MM.1S (cell line): ENCODE measurements at regions not wholly inside any gene's neighbourhood (a gene's known extent, or its start where the extent isn't known, plus 50 kb on each side); places are given as distances from the start of the nearest gene placed in this dataset.
A peak's percentile ranks its signal among the peaks of the same experiment; 100 is the strongest.
"Not testable (repeated sequence)": the region's sequence is repeated elsewhere in the genome, so short reads cannot be mapped to it uniquely, and the experiment has no call there.

Experiments
- DNase-seq: peaks from one replicate; pipeline ENCODE4 v3.0.0-alpha.2; 2015
- H2AFZ ChIP-seq: fragments of 300-600 bp; sonication (generic); 2 replicates; pipeline ENCODE4 v1.6.0; 2016; ENCODE audit warnings: antibody characterized with exemption, low read length
- H3F3A ChIP-seq: fragments of 300-600 bp; sonication (generic); 2 replicates; pipeline ENCODE4 v1.6.1; 2016; ENCODE audit warnings: mild to moderate bottlenecking, antibody characterized with exemption, low read length, moderate library complexity, mixed read lengths; ENCODE audit not compliant: insufficient read depth
- H3K27ac ChIP-seq: fragments of 300-600 bp; sonication (generic); 2 replicates; pipeline ENCODE4 v1.5.1; 2016; ENCODE audit warnings: mild to moderate bottlenecking, low read length
- H3K27me3 ChIP-seq: fragments of 300-600 bp; sonication (generic); replicated peaks from 2 replicates; pipeline ENCODE4 v1.6.0; 2016; ENCODE audit warnings: low read length; ENCODE audit not compliant: insufficient read depth
- H3K36me3 ChIP-seq: fragments of 300-600 bp; sonication (generic); replicated peaks from 2 replicates; pipeline ENCODE4 v1.6.1; 2016; ENCODE audit warnings: mild to moderate bottlenecking, low read length, mixed read lengths; ENCODE audit not compliant: insufficient read depth
- H3K4me1 ChIP-seq: fragments of 300-600 bp; sonication (generic); 2 replicates; pipeline ENCODE4 v1.6.1; 2016; ENCODE audit warnings: low read length, mixed read lengths
- H3K4me2 ChIP-seq: fragments of 300-600 bp; sonication (generic); 2 replicates; pipeline ENCODE4 v1.6.0; 2016; ENCODE audit warnings: low read depth, low read length
- H3K4me3 ChIP-seq: fragments of 300-600 bp; sonication (generic); 2 replicates; pipeline ENCODE4 v1.5.1; 2016; ENCODE audit warnings: low read length, mixed read lengths
- H3K79me2 ChIP-seq: fragments of 300-600 bp; sonication (generic); 2 replicates; pipeline ENCODE4 v1.6.1; 2016; ENCODE audit warnings: mixed run types, low read length, mixed read lengths
- H3K9ac ChIP-seq: fragments of 300-600 bp; sonication (generic); 2 replicates; pipeline ENCODE4 v1.6.1; 2016; ENCODE audit warnings: low read length, mixed read lengths
- H3K9me2 ChIP-seq: fragments of 300-600 bp; sonication (generic); replicated peaks from 2 replicates; pipeline ENCODE4 v1.6.1; 2016; ENCODE audit warnings: mild to moderate bottlenecking, low read length, mixed read lengths; ENCODE audit not compliant: insufficient read depth
- H3K9me3 ChIP-seq: fragments of 300-600 bp; sonication (generic); replicated peaks from 2 replicates; pipeline ENCODE4 v1.6.1; 2016; ENCODE audit warnings: mild to moderate bottlenecking, low read length, mixed read lengths; ENCODE audit not compliant: insufficient read depth
- H4K20me1 ChIP-seq: fragments of 300-600 bp; sonication (generic); 2 replicates; pipeline ENCODE4 v1.6.1; 2016; ENCODE audit warnings: mild to moderate bottlenecking, low read length, moderate library complexity, mixed read lengths; ENCODE audit not compliant: insufficient read depth
- EZH2 ChIP-seq: fragments of 300-600 bp; sonication (generic); optimal IDR thresholded peaks from 2 replicates; pipeline ENCODE3; 2017; ENCODE audit warnings: low read depth, mild to moderate bottlenecking, antibody characterized with exemption, low read length, mixed read lengths
- EZH2phosphoT487 ChIP-seq: fragments of 300-600 bp; sonication (generic); IDR thresholded peaks from 2 replicates; pipeline ENCODE4 v1.6.1; 2018; ENCODE audit warnings: antibody characterized with exemption, low read length
- TF ChIP-seq, protein P1 (sequence below): fragments of 300-600 bp; sonication (generic); IDR thresholded peaks from 2 replicates; pipeline ENCODE4 v1.5.1; 2016; ENCODE audit warnings: antibody characterized with exemption, low read length, mixed read lengths

GRCh38 chr1:70504176-70504820 is 93.2 kb downstream of the CTH start:
- H3K27me3 ChIP-seq = no peaks in the 10 kb centered on the region
- no peak overlapping the region for H3K9ac ChIP-seq
- no peak overlapping the region for H2AFZ ChIP-seq
- H3K79me2 ChIP-seq = no peaks in the 10 kb centered on the region
- no peaks in the 10 kb centered on the region for H4K20me1 ChIP-seq
- no peaks in the 10 kb centered on the region for H3K4me1 ChIP-seq
- no peaks in the 10 kb centered on the region for H3K9me2 ChIP-seq
- H3K4me2 ChIP-seq = no peak overlapping the region
- no peaks in the 10 kb centered on the region for H3K36me3 ChIP-seq
- no peaks in the 10 kb centered on the region for H3K9me3 ChIP-seq
- no peak for DNase-seq
- TF ChIP-seq, protein P1, sequence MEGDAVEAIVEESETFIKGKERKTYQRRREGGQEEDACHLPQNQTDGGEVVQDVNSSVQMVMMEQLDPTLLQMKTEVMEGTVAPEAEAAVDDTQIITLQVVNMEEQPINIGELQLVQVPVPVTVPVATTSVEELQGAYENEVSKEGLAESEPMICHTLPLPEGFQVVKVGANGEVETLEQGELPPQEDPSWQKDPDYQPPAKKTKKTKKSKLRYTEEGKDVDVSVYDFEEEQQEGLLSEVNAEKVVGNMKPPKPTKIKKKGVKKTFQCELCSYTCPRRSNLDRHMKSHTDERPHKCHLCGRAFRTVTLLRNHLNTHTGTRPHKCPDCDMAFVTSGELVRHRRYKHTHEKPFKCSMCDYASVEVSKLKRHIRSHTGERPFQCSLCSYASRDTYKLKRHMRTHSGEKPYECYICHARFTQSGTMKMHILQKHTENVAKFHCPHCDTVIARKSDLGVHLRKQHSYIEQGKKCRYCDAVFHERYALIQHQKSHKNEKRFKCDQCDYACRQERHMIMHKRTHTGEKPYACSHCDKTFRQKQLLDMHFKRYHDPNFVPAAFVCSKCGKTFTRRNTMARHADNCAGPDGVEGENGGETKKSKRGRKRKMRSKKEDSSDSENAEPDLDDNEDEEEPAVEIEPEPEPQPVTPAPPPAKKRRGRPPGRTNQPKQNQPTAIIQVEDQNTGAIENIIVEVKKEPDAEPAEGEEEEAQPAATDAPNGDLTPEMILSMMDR = no peak
- no peak for TF ChIP-seq EZH2phosphoT487
- no peak for TF ChIP-seq EZH2
- H3K27ac ChIP-seq = no peak overlapping the region
- H3F3A ChIP-seq = no peaks in the 10 kb centered on the region
- H3K4me3 ChIP-seq = no peak overlapping the region

- no peak overlapping the region for H2AFZ ChIP-seq
- H3F3A ChIP-seq = no peaks in the 10 kb centered on the region
- H3K9ac ChIP-seq = no peak overlapping the region
- H3K4me3 ChIP-seq = no peak overlapping the region
- DNase-seq = no peak
- no peaks in the 10 kb centered on the region for H3K9me2 ChIP-seq
- no peak overlapping the region for H3K27ac ChIP-seq
- TF ChIP-seq EZH2 (no peak), EZH2phosphoT487 (no peak)
- TF ChIP-seq, protein P1 = no peak
- no peak overlapping the region for H3K4me2 ChIP-seq
- H3K36me3 ChIP-seq = no peaks in the 10 kb centered on the region
- H3K79me2 ChIP-seq = no peaks in the 10 kb centered on the region
- H3K9me3 ChIP-seq = no peaks in the 10 kb centered on the region
- H3K27me3 ChIP-seq = no peaks in the 10 kb centered on the region
- no peaks in the 10 kb centered on the region for H3K4me1 ChIP-seq
- H4K20me1 ChIP-seq = no peaks in the 10 kb centered on the region
Measured at GRCh38 chr1:70504821-70505193, 93.7 kb downstream of the CTH start.

DNA sequence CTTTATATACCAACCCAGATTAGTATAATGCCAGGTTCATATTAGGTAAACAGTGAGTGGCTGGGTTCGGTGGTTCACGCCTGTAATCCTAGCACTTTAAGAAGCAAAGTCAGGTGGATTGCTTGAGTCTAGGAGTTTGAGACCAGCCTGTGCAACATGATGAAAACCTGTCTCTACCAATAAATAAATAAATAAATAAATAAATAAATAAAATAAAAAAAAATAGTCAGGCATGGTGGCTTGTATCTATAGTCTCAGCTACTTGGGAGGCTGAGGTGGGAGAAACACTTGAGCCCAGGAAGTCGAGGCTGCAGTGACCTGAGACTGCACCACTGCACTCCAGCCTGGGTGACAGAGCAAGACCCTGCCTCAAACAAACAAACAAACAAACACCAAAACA is 96.9 kb downstream of the CTH start:
- not testable (repeated sequence) for H3K79me2 ChIP-seq, DNase-seq, H3K4me1 ChIP-seq, H3K9ac ChIP-seq, H3K27me3 ChIP-seq, H3K27ac ChIP-seq, H3K4me2 ChIP-seq, H2AFZ ChIP-seq, H3K9me2 ChIP-seq, H3F3A ChIP-seq, H3K36me3 ChIP-seq, H4K20me1 ChIP-seq, H3K9me3 ChIP-seq, H3K4me3 ChIP-seq

- Histone ChIP-seq H3K9ac (no peak overlapping the region), H3K9me3 (no peaks in the 10 kb centered on the region), H3K4me1 (no peaks in the 10 kb centered on the region), H3K27ac (no peak overlapping the region), H3K4me2 (no peak overlapping the region), H3K4me3 (no peak overlapping the region), H4K20me1 (no peaks in the 10 kb centered on the region), H3K27me3 (no peaks in the 10 kb centered on the region), H3K9me2 (no peaks in the 10 kb centered on the region), H3K36me3 (no peaks in the 10 kb centered on the region), H2AFZ (no peak overlapping the region), H3F3A (no peaks in the 10 kb centered on the region), H3K79me2 (no peaks in the 10 kb centered on the region)
- TF ChIP-seq EZH2 = no peak
- TF ChIP-seq, protein P1 = peak; percentile 59
- peak; percentile 76 for DNase-seq
Measured at GRCh38 chr1:70509996-70510876, 99.2 kb downstream of the CTH start.
